Karpas-422 (cell line): ENCODE measurements at regions not wholly inside any gene's neighbourhood (a gene's known extent, or its start where the extent isn't known, plus 50 kb on each side); places are given as distances from the start of the nearest gene placed in this dataset.

ENCODE experiments used
- DNase-seq: peaks from one replicate; pipeline ENCODE4 v3.0.0-alpha.2; 2015
- H2AFZ ChIP-seq: fragments of 200-600 bp; sonication (generic); 2 replicates; pipeline ENCODE4 v1.6.1; 2014; ENCODE audit warnings: antibody characterized with exemption, low read length, mixed read lengths
- H3K27ac ChIP-seq: fragments of 200-600 bp; sonication (generic); 2 replicates; pipeline ENCODE4 v1.5.1; 2014; ENCODE audit warnings: mild to moderate bottlenecking, low read length, moderate library complexity
- H3K27me3 ChIP-seq: fragments of 200-600 bp; sonication (generic); 2 replicates; pipeline ENCODE4 v1.6.1; 2014; ENCODE audit warnings: low read length, mixed read lengths
- H3K36me3 ChIP-seq: fragments of 200-600 bp; sonication (generic); 2 replicates; pipeline ENCODE4 v1.6.1; 2014; ENCODE audit warnings: low read length, mixed read lengths; ENCODE audit not compliant: insufficient read depth
- H3K4me1 ChIP-seq: fragments of 200-600 bp; sonication (generic); 2 replicates; pipeline ENCODE4 v1.6.1; 2014; ENCODE audit warnings: mild to moderate bottlenecking, low read length, mixed read lengths
- H3K4me2 ChIP-seq: fragments of 200-600 bp; sonication (generic); 2 replicates; pipeline ENCODE4 v1.6.1; 2014; ENCODE audit warnings: low read length, low read depth, mild to moderate bottlenecking; ENCODE audit not compliant: poor library complexity, severe bottlenecking
- H3K4me3 ChIP-seq: fragments of 200-600 bp; sonication (generic); 2 replicates; pipeline ENCODE4 v1.5.1; 2014; ENCODE audit warnings: mild to moderate bottlenecking, antibody characterized with exemption, low read length, mixed read lengths
- H3K79me2 ChIP-seq: fragments of 200-600 bp; sonication (generic); 2 replicates; pipeline ENCODE4 v1.6.1; 2014; ENCODE audit warnings: mild to moderate bottlenecking, low read length, mixed read lengths
- H3K9ac ChIP-seq: fragments of 200-600 bp; sonication (generic); 2 replicates; pipeline ENCODE4 v1.6.0; 2014; ENCODE audit warnings: low read length
- H3K9me2 ChIP-seq: fragments of 200-600 bp; sonication (generic), shearing (Covaris generic); replicated peaks from 2 replicates; pipeline ENCODE4 v1.6.0; 2014; ENCODE audit warnings: mild to moderate bottlenecking, low read length, moderate library complexity; ENCODE audit not compliant: insufficient read depth
- H3K9me3 ChIP-seq: fragments of 300-700, 200-600 bp; sonication (generic); 2 replicates; pipeline ENCODE4 v1.6.1; 2014; ENCODE audit warnings: low read length, mixed read lengths
- H4K20me1 ChIP-seq: fragments of 200-600 bp; sonication (generic); 2 replicates; pipeline ENCODE4 v1.6.1; 2014; ENCODE audit warnings: mild to moderate bottlenecking, antibody characterized with exemption, low read length, low read depth; ENCODE audit not compliant: insufficient read depth

DNA sequence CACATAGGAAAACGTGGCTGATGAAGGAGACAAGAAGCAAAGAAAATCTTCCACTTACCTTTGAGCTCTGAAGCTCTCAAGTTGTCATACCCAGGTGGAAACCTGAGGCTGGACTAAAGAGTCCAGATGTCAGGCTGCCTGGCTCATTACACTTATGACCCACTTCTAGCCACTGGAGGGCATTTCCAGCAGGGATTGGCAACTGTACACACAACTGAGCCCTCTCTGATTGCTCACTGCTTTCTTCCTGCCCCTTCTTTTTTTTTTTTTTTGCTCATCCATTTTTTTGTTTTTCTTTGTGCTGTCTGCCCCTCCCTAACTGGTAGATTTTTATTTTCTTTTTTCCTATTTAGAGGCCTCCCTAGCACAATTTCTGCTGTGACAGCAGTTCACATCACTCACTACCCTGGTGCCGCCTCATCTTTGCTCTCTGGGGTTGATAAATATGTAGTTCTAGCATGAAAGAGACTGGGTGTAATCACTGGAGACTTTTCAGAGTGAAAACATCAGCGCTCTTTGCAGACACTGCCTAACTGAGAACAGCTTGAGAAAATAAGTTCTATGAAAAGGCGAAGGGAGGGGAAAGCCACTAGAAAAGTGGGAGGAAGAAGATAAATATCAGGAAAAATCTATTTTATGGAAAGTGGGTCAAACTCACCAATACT lies 334.5 kb downstream of the NUF2 start:
- Histone ChIP-seq H3K9me2 (no peaks in the 10 kb centered on the region), H3K27ac (no peak overlapping the region), H3K36me3 (no peaks in the 10 kb centered on the region), H3K27me3 (no peaks in the 10 kb centered on the region), H4K20me1 (no peaks in the 10 kb centered on the region), H3K4me1 (no peaks in the 10 kb centered on the region), H3K4me2 (no peak overlapping the region), H3K79me2 (no peaks in the 10 kb centered on the region), H2AFZ (no peak overlapping the region), H3K4me3 (no peak overlapping the region), H3K9me3 (no peaks in the 10 kb centered on the region), H3K9ac (no peak overlapping the region)
- no peak for DNase-seq

DNA sequence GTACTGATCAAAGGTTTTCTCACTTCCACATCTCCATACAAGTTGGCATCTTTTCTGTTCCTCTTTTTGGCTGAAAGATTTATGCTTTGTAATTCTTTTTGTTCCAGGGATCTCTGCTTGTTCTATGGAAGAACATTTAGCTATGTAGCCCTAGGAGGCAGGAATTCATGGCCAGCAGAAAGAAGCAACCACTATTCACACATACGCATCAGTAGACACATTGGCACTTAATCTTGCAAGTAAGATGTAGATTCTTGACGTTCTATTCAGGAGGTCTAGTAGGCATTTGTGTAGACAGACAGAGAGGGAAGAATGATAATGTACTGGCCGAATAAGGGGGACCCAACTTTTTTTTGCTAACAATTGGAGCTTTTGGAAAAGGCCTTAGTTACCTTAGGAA lies 336.0 kb downstream of the NUF2 start:
- no peaks in the 10 kb centered on the region for H3K79me2 ChIP-seq
- no peak overlapping the region for H3K4me2 ChIP-seq
- H3K9me2 ChIP-seq, result no peaks in the 10 kb centered on the region
- no peak overlapping the region for H3K4me3 ChIP-seq
- no peak overlapping the region for H3K9ac ChIP-seq
- no peaks in the 10 kb centered on the region for H3K9me3 ChIP-seq
- no peak for DNase-seq
- H3K27me3 ChIP-seq, result no peaks in the 10 kb centered on the region
- H4K20me1 ChIP-seq, result no peaks in the 10 kb centered on the region
- no peak overlapping the region for H2AFZ ChIP-seq
- H3K4me1 ChIP-seq, result no peaks in the 10 kb centered on the region
- no peak overlapping the region for H3K27ac ChIP-seq
- H3K36me3 ChIP-seq, result no peaks in the 10 kb centered on the region

- Histone ChIP-seq H3K36me3 (no peaks in the 10 kb centered on the region), H3K27me3 (no peaks in the 10 kb centered on the region), H4K20me1 (no peaks in the 10 kb centered on the region), H3K27ac (no peak overlapping the region), H2AFZ (no peak overlapping the region), H3K9me2 (no peaks in the 10 kb centered on the region), H3K9ac (no peak overlapping the region), H3K9me3 (no peaks in the 10 kb centered on the region), H3K79me2 (no peaks in the 10 kb centered on the region), H3K4me3 (no peak overlapping the region), H3K4me1 (no peaks in the 10 kb centered on the region), H3K4me2 (no peak overlapping the region)
- no peak for DNase-seq
Observed at GRCh38 chr1:163661391-163661790, 339.6 kb downstream of the NUF2 start.

DNA sequence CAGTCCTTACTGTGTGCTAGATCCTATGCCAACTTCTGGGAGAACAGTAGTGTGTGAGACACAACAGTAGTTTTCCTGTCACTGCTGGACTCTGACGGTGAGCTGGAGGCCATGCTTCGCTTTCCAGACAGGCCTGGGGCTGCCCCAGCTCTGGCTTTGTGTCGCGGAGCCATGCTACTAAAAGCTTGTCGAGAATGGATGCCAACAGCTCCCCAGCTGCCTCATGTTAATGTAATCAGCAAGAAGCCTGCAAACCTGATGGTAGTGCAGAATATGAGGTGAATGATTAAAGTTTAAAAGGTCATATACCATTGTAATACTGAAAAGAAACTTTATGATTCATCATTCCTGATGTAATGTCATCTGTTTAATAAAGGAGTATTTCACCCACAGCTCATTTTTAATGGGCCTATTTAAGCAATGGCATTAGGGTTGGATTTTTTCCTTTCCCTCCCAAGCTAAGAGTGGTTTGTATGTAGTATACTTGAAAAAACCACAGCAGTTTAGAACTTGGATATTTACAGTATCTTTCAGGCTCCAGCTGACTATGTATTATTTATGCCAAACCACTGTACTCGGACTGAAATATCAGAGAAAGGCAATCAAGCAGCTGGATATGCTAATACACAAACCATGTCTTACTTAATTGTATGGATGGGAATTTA lies 343.0 kb downstream of the NUF2 start:
- no peaks in the 10 kb centered on the region for H3K36me3 ChIP-seq
- H3K27ac ChIP-seq, result no peak overlapping the region
- no peak overlapping the region for H3K4me3 ChIP-seq
- DNase-seq, result no peak
- no peak overlapping the region for H3K4me2 ChIP-seq
- no peaks in the 10 kb centered on the region for H3K27me3 ChIP-seq
- no peaks in the 10 kb centered on the region for H3K9me3 ChIP-seq
- H3K4me1 ChIP-seq, result no peaks in the 10 kb centered on the region
- no peak overlapping the region for H3K9ac ChIP-seq
- H3K9me2 ChIP-seq, result no peaks in the 10 kb centered on the region
- no peaks in the 10 kb centered on the region for H3K79me2 ChIP-seq
- H4K20me1 ChIP-seq, result no peaks in the 10 kb centered on the region
- H2AFZ ChIP-seq, result no peak overlapping the region

- H3K9me3 ChIP-seq, result no peaks in the 10 kb centered on the region
- H3K4me1 ChIP-seq, result no peaks in the 10 kb centered on the region
- H3K9me2 ChIP-seq, result no peaks in the 10 kb centered on the region
- no peaks in the 10 kb centered on the region for H4K20me1 ChIP-seq
- H3K4me2 ChIP-seq, result no peak overlapping the region
- no peak overlapping the region for H3K27ac ChIP-seq
- no peak overlapping the region for H3K9ac ChIP-seq
- no peak overlapping the region for H3K4me3 ChIP-seq
- no peaks in the 10 kb centered on the region for H3K79me2 ChIP-seq
- no peaks in the 10 kb centered on the region for H3K36me3 ChIP-seq
- DNase-seq, result no peak
- H2AFZ ChIP-seq, result no peak overlapping the region
- no peaks in the 10 kb centered on the region for H3K27me3 ChIP-seq
Observed at GRCh38 chr1:163668472-163668871, 346.7 kb downstream of the NUF2 start.

DNA sequence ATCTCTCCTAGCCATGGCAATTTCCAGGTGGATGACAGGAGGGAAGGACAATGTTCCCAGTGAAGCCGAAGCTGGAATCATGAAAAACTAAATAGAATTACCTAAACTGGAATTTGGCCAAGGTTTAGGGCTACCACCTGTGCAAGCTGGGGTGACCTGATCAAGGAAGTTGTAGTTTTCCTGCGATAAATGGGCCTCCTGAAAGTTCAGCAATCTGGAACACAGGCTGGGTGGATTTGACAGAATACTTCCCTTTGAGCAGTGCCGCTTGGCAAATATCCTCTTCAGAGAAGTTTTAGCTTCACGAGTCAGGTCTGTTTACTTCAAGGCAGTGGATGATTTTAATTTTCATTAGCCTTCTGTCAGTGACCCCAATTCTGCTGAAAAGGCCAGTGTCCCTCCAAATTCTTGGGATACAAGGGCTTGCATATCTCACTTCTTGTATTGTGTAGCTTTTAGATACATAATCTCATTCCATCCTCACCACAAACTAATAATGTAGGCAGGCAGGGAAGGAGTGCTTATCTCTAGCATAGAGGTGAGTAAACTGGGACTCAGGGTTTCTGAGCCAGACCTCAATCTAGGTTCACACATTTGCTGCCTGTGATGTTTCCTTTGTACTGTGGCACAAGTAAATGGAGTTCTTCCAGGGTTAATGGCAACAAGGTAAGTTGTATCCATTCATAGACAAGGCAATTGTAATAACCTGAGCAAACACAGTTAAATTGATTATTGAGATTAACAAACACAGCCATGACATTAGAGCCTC lies 349.4 kb downstream of the NUF2 start:
- Histone ChIP-seq H3K79me2 (no peaks in the 10 kb centered on the region), H3K4me3 (no peak overlapping the region), H3K9me3 (no peaks in the 10 kb centered on the region), H3K9me2 (no peaks in the 10 kb centered on the region), H3K27me3 (peaks cover 3% of the 10 kb centered on the region; the same call in 1 of the 2 replicates), H3K27ac (no peak overlapping the region), H2AFZ (no peak overlapping the region), H3K4me2 (no peak overlapping the region), H4K20me1 (no peaks in the 10 kb centered on the region), H3K9ac (no peak overlapping the region), H3K4me1 (no peaks in the 10 kb centered on the region), H3K36me3 (no peaks in the 10 kb centered on the region)
- DNase-seq, result no peak

DNA sequence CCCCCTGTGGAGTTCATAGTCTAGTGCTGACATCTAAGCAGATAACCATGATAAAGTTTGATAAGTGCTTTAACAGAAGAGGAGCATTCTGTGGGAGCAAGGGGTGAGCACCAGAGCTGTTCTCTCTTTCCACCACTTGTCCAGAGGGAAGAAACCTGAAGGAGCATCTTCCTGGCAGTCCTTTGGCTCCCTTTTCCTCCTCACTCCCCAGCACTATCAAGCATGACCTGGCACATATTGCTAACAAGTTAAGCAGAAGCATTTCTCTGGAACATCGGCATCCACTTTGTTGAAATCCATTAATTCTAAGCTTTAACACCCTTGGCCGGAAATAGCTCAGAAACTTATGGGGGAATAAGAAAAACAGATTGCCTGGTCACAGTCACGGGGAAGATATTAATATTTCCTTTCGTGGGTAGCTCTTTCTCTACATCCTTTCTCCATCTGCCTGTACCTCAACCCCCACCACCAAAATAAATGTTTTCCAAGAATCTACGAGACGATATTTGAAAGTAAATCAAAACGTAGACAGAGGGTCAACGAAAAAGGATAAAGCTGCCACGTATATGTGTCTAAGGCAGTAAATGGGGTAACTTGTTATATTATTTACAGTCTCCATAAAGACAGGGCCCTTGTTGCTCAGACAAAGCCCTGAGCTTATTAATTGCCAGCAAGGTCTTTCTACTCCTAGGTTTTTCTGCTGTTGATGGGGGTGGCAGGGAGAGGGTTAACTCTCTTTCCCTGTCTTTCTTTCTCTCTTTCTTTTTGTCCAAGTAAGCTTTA lies 351.4 kb downstream of the NUF2 start:
- Histone ChIP-seq H3K9me3 (no peaks in the 10 kb centered on the region), H3K79me2 (no peaks in the 10 kb centered on the region), H3K27me3 (peaks cover 4% of the 10 kb centered on the region; the same call in 1 of the 2 replicates), H3K4me3 (no peak overlapping the region), H3K27ac (no peak overlapping the region), H2AFZ (no peak overlapping the region), H3K36me3 (no peaks in the 10 kb centered on the region), H4K20me1 (no peaks in the 10 kb centered on the region), H3K9me2 (no peaks in the 10 kb centered on the region), H3K4me1 (no peaks in the 10 kb centered on the region), H3K9ac (no peak overlapping the region), H3K4me2 (no peak overlapping the region)
- no peak for DNase-seq

DNA sequence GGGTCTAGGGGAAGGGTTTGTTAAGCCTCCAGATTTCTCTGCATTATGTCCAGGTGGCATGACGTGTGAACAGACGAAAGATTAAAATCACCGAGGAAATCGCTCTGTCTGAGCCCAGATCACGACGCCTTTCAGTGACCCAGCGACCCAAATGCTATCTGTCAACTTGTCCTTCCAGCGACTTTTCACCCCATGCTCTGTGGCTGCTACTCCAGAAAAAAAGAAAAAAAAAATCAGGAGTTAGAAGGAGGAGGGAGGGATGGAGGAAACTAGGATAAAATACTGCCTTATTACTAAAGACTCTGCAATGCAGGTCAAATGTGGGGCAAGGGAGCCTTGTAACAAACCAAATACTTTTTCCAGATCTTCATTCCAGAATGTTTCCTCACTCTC lies 352.0 kb downstream of the NUF2 start:
- DNase-seq, result no peak
- H3K9me2 ChIP-seq, result no peaks in the 10 kb centered on the region
- no peaks in the 10 kb centered on the region for H3K36me3 ChIP-seq
- H3K9me3 ChIP-seq, result no peaks in the 10 kb centered on the region
- no peaks in the 10 kb centered on the region for H4K20me1 ChIP-seq
- no peaks in the 10 kb centered on the region for H3K79me2 ChIP-seq
- no peak overlapping the region for H3K9ac ChIP-seq
- no peak overlapping the region for H3K4me3 ChIP-seq
- H3K27me3 ChIP-seq, result peaks cover 4% of the 10 kb centered on the region; the same call in 1 of the 2 replicates
- no peak overlapping the region for H3K4me2 ChIP-seq
- H3K4me1 ChIP-seq, result no peaks in the 10 kb centered on the region
- no peak overlapping the region for H3K27ac ChIP-seq
- no peak overlapping the region for H2AFZ ChIP-seq
